ENCODE measurements at regions not wholly inside any gene's neighbourhood (a gene's known extent, or its start where the extent isn't known, plus 50 kb on each side); places are given as distances from the start of the nearest gene placed in this dataset.

DNA sequence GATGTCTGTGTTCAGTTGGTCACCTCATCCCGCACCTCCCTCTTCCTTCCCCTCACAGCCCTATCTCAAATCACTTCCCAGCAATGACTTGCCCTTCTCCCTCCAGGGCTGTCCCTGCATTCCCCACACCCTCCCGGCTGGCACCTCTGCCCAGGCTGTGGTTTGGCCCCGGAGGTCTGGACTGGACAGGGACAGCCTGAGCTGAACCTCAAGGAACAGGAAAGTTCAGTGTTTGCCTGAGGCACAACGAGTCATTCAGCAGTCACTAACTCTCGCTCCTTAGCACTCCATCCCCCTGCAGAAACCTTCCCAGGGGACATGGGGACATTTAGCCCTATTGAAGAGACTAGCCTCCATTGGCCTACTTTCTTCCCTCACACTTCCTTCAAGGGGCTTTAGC, 58.3 kb upstream of the MAP3K1 start:
- TF ChIP-seq CTCF (IDR thresholded peaks at IDR 0.05) (no peak), POLR2A (IDR thresholded peaks at IDR 0.05) (no peak)

All from uterus (tissue), 2 donors.